H54 (cell line): ENCODE measurements at regions not wholly inside any gene's neighbourhood (a gene's known extent, or its start where the extent isn't known, plus 50 kb on each side); places are given as distances from the start of the nearest gene placed in this dataset.

Experiments used
- DNase-seq: peaks from one replicate; pipeline ENCODE4 v3.0.0; 2011; ENCODE audit warnings: low spot score, mixed read lengths; ENCODE audit not compliant: insufficient read length
- FAIRE-seq: peaks from 3 replicates; lab custom pipeline; 2011; peaks lifted over from hg19 to GRCh38; lab: Jason Lieb, UNC
- POLR2A ChIP-seq: IDR thresholded peaks from 2 replicates; pipeline ENCODE4 v1.6.1; 2011; ENCODE audit warnings: low read depth, mild to moderate bottlenecking, low read length

DNA sequence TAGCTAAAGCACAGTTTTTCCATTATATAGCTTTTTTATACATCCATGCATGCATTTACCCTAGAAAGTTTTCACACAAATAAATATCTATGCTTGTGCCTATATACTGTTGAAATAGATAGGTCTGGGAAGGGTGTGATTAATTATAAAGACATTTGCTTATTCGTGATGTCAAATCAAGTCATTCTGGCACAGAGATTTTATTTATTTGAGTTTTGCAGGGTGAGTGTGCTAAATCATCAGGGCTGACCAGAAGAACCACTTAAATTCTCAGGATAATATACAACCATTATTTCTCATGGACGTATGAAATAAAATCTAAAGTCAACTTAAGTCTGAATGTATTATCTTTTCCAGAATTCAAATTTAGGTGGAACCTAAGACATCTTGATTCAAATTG lies 295.5 kb downstream of the EPHA4 start:
- FAIRE-seq (no peak), DNase-seq (no peak)
- TF ChIP-seq POLR2A = no peak

GRCh38 chr2:221282386-221282785 lies 289.7 kb downstream of the EPHA4 start:
- FAIRE-seq = no peak
- no peak for TF ChIP-seq POLR2A
- DNase-seq = no peak

- no peak for TF ChIP-seq POLR2A
- DNase-seq = no peak
- FAIRE-seq = no peak
Measured at GRCh38 chr2:221283896-221284545, 288.1 kb downstream of the EPHA4 start.

GRCh38 chr2:221285148-221285547 lies 287.0 kb downstream of the EPHA4 start:
- TF ChIP-seq POLR2A = no peak
- FAIRE-seq = no peak

DNA sequence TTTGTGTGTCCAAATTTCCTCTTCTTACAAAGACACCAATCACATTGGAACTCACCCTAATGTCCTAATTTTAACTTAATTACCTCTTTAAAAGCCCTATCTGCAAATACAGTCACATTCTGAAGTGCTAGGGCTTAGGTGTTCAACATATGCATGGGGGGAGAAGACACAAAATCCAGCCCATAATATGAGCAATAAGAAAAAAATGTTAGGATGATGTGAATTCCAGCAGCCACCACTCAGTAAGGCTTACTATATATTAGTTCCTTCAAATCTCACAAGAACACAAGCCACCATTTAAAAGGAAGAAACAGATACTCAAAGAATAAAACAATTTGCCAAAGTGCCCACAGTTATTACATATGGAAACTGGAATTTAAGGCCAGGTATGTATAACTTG lies 285.7 kb downstream of the EPHA4 start:
- TF ChIP-seq POLR2A = no peak
- FAIRE-seq (no peak), DNase-seq (no peak)

More at GRCh38 chr2:221285148-221285547, 287.0 kb downstream of the EPHA4 start:
- no peak for DNase-seq

GRCh38 chr2:221289389-221289788 lies 282.7 kb downstream of the EPHA4 start:
- TF ChIP-seq POLR2A = no peak
- FAIRE-seq (no peak), DNase-seq (no peak)

DNA sequence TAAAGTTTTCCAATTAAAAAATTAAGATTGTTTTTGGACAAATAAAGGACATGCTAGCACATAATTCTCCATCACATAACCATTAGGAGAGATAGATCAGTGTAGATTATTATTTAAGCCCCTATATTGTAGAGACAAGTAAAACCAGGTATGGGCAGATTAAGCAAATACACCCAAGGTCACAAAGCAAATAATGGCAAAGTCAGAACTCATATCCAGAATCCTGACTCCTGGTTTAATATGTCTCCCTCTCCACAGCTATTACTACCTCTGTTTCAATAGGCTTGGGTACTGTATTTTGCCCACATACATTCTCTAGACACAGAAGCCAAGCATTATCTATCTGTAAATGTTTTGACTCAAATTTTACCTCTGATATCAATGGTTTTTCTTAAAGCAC lies 282.3 kb downstream of the EPHA4 start:
- TF ChIP-seq POLR2A = no peak
- FAIRE-seq (no peak), DNase-seq (no peak)

DNA sequence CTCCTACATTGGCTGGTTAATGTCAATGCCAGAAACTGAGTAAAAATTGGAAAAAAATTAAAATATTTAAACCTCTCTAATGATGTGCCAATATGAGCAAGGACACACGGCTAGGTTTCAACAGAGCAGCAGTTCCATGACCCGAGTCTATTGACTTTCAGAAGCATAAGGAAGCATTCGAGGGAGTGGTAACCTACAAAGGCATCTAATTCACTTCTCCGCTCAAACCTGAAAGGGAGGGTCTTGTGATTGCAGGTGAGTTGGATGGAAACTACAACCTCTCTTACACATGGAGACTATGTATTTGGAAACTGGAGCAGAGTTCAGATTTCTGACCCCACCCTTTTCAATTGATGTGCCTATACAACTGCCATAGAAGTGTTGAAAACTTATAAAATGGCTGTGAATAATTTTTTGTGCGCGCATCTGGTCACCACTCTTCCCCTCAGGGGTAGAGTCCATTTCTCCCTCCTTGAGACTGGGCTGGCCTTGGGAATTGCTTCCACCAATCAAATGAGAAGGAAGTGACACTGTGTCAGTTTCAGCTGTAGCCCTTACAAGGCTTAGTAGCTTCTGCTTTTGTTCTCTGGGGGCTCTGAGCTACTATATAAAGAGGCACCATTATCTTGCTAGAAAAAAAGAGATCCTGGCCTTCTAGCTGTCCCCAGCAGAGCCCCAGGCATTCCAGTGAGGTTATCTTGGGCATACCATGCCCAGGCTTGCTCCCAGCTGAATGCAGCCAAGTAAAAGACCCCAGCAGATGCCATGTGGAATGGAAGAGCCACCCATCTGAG lies 278.0 kb downstream of the EPHA4 start:
- no peak for DNase-seq
- TF ChIP-seq POLR2A = no peak
- no peak for FAIRE-seq

DNA sequence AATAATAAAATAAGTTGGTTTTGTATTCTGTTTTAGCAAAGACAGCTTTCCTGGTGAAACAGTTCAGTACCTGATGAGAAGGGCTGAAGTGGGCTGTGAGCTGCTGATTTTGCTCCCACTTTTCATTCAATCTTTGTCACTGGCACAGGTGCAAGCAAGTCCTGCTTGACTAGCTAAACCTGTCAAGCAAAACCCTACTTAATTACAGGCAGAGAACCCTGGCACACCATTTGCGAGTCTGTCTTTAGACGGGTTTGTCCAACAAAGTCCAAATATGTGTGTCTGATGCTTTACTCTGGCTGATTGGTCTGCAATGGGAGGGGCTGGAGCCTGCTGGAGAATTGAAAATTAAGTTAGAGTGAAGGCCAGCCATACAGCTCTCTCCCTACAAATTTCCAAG lies 267.2 kb downstream of the EPHA4 start:
- DNase-seq = no peak
- no peak for FAIRE-seq
- no peak for TF ChIP-seq POLR2A

DNA sequence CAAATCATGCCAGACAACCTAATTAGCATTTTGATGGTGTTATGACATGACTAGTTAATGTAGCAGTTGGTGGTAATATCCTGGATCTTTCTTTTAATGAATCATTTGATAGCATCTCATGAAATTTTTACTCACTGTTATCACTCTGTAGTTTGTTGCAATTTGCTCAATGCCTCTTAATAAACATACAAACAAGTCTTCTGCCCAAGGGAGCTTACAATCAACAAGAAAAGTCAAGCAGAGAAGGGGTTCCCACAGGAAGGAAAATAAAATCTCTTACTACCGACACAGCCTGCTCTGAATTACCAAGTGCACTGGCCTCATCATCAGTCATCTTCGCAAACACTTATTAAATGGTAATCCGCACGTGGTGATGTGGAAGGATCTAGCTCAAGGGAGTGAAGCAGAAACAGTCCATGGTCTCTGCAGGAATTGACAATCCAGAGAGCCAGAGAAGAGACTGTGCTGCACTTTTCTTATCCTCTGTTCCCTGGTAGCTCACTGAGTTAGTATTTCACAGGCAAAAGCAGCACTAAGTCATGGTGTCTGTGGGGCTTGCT lies 263.5 kb downstream of the EPHA4 start:
- TF ChIP-seq POLR2A = no peak
- no peak for FAIRE-seq
- DNase-seq = no peak

DNA sequence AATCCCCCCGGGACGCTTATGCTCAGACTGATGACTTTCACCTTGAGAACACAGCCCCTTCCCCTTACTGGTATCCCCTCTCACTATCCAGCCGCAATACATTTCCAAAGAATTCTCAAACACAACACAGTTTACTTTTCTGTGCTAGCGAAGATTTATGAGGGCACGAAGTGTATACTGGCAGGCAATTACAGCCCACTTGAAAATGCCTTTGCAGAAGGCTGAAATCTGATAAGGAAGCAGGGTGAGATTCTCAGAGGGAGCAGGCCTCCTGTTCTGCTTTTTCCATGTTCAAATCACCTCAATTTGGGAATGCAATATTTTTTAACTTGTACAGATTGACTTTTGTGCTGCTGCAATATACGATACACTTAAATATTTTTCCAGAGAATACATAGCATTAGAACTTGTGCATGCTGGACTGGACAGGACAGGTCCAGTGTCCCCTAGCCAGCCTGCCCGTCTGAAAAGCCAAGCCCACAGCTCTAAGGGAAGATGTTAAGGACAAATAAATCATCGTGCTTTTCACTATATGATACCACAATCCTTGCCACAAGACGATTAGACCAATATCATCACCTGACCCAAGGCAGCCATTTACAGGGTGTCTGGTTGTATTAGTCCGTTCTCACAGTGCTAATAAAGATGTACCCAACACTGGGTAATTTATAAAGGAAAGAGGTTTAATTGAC lies 262.1 kb downstream of the EPHA4 start:
- no peak for FAIRE-seq
- TF ChIP-seq POLR2A = no peak
- DNase-seq = no peak

- DNase-seq = no peak
- no peak for FAIRE-seq
- no peak for TF ChIP-seq POLR2A
Measured at GRCh38 chr2:221310730-221311129, 261.4 kb downstream of the EPHA4 start.

GRCh38 chr2:221312634-221313033 lies 259.5 kb downstream of the EPHA4 start:
- FAIRE-seq (no peak), DNase-seq (no peak)
- no peak for TF ChIP-seq POLR2A

- no peak for TF ChIP-seq POLR2A
- no peak for FAIRE-seq
Measured at GRCh38 chr2:221314786-221315185, 257.3 kb downstream of the EPHA4 start.

More at GRCh38 chr2:221314786-221315185, 257.3 kb downstream of the EPHA4 start:
- DNase-seq = no peak
